Peyer's patch (tissue), 4 donors: ENCODE measurements at regions not wholly inside any gene's neighbourhood (a gene's known extent, or its start where the extent isn't known, plus 50 kb on each side); places are given as distances from the start of the nearest gene placed in this dataset.

Experiments used
- POLR2A ChIP-seq, 2 donors: fragments of 450-650 bp; IDR thresholded peaks; one replicate each; pipeline ENCODE4 v1.5.1; 2017; ENCODE audit warnings: antibody characterized with exemption in 2 of 2, mild to moderate bottlenecking in 2 of 2, moderate library complexity in 2 of 2
- TF ChIP-seq, protein P1 (sequence below), 6 experiments: fragments of 450-650 bp in 4 of 6; fragments of 200-600 bp in 2 of 6; sonication (generic) in 1 of 6; IDR thresholded peaks; one replicate each; pipeline ENCODE4 v1.5.1; 2017 to 2019; ENCODE audit warnings: antibody characterized with exemption in 6 of 6, mild to moderate bottlenecking in 3 of 6, moderate library complexity in 1 of 6

DNA sequence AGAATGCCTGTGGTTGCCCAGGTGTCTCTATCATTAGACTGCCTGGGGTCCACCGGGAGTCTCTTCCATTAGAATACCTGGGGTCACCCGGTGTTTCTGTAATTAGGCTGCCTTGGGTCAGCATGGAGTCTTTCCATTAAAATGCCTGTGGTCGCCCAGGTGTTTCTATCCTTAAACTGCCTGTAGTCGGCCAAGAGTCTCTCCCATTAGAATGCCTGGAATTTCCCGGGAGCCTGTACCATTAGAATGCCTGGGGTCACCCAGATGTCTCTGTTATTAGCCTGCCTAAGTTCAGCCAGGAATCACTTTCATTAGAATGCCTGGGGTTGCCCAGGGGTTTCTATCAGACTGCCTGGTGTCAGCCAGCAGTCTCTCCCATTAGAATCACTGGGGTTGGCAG is 1492.8 kb downstream of the UQCRFS1 start:
- TF ChIP-seq, protein P1, sequence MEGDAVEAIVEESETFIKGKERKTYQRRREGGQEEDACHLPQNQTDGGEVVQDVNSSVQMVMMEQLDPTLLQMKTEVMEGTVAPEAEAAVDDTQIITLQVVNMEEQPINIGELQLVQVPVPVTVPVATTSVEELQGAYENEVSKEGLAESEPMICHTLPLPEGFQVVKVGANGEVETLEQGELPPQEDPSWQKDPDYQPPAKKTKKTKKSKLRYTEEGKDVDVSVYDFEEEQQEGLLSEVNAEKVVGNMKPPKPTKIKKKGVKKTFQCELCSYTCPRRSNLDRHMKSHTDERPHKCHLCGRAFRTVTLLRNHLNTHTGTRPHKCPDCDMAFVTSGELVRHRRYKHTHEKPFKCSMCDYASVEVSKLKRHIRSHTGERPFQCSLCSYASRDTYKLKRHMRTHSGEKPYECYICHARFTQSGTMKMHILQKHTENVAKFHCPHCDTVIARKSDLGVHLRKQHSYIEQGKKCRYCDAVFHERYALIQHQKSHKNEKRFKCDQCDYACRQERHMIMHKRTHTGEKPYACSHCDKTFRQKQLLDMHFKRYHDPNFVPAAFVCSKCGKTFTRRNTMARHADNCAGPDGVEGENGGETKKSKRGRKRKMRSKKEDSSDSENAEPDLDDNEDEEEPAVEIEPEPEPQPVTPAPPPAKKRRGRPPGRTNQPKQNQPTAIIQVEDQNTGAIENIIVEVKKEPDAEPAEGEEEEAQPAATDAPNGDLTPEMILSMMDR (IDR thresholded peaks at IDR 0.05): no peak
- TF ChIP-seq POLR2A (IDR thresholded peaks at IDR 0.05): no peak
